ENCODE measurements at regions not wholly inside any gene's neighbourhood (a gene's known extent, or its start where the extent isn't known, plus 50 kb on each side); places are given as distances from the start of the nearest gene placed in this dataset.
A peak's percentile ranks its signal among the peaks of the same experiment; 100 is the strongest.
"Not testable (repeated sequence)": the region's sequence is repeated elsewhere in the genome, so short reads cannot be mapped to it uniquely, and the experiment has no call there.

DNA sequence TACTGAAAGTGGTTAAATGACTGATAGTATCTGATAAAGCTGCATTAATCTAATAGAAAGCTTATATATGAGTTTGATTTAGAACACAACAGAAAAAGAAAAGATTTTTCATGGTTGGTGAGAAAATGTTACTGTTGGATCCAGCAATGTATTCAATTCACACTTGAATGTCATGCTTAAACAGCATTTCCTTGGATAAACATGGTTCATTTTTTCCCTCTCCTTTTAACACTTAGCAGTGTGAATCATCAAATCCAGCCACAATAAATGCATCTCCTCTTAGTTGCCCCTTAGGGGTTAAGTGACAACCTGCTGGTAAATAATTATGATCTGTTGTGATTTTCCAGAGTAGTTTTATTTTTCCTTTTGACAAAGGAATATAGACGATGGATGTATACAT is 74.9 kb upstream of the GRIP1 start:
- ChIA-PET POLR2A (no interaction called here), CTCF (no interaction called here)
- H3K36me3 Mint-ChIP-seq (ENCODE audit: low read depth): no peaks in the 10 kb centered on the region
- peaks cover 8% of the 10 kb centered on the region for H3K27me3 Mint-ChIP-seq
- DNase-seq: no peak
- H3K9me3 Mint-ChIP-seq: peaks cover 5% of the 10 kb centered on the region
- peaks cover 9% of the 10 kb centered on the region for H3K4me1 Mint-ChIP-seq
- no peak overlapping the region for H3K27ac Mint-ChIP-seq
- no peak overlapping the region for H3K4me3 Mint-ChIP-seq

- peak; percentile 12 for DNase-seq
- Mint-ChIP-seq H3K27ac (no peak overlapping the region), H3K4me3 (no peak overlapping the region), H3K36me3 (ENCODE audit: low read depth) (no peaks in the 10 kb centered on the region), H3K4me1 (peaks cover 9% of the 10 kb centered on the region), H3K9me3 (peaks cover 8% of the 10 kb centered on the region), H3K27me3 (peaks cover 8% of the 10 kb centered on the region)
- ChIA-PET POLR2A (no interaction called here), CTCF (no interaction called here)
Observed at GRCh38 chr12:66755727-66756395, 77.0 kb upstream of the GRIP1 start.

- peaks cover 11% of the 10 kb centered on the region for H3K9me3 Mint-ChIP-seq
Observed at GRCh38 chr12:66756631-66757030, 77.8 kb upstream of the GRIP1 start.

DNA sequence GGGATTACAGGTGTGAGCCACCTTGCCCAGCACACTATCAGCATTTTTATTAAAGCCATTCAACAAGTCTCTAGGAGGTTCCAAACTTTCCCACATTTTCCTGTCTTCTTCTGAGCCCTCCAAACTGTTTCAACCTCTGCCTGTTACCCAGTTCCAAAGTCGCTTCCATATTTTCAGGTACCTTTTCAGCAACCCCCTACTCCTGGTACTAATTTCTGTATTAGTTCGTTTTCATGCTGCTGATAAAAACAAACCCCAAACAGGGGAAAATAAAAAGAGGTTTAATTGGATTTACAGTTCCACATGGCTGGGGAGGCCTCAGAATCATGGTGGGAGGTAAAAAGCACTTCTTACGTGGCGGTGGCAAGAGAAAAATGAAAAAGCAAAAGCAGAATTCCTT is 81.2 kb upstream of the GRIP1 start:
- POLR2A ChIA-PET; H3K27ac Mint-ChIP-seq; H3K27me3 Mint-ChIP-seq; H3K4me3 Mint-ChIP-seq; CTCF ChIA-PET; H3K36me3 Mint-ChIP-seq (ENCODE audit: low read depth); DNase-seq: not testable (repeated sequence)
- Mint-ChIP-seq H3K4me1 (peaks cover 11% of the 10 kb centered on the region), H3K9me3 (peaks cover 11% of the 10 kb centered on the region)

More at GRCh38 chr12:66756631-66757030, 77.8 kb upstream of the GRIP1 start:
- Mint-ChIP-seq H3K4me3 (no peak overlapping the region), H3K36me3 (ENCODE audit: low read depth) (no peaks in the 10 kb centered on the region), H3K27me3 (peaks cover 5% of the 10 kb centered on the region), H3K27ac (no peak overlapping the region), H3K4me1 (peaks cover 9% of the 10 kb centered on the region)
- ChIA-PET CTCF (no interaction called here), POLR2A (no interaction called here)
- no peak for DNase-seq

DNA sequence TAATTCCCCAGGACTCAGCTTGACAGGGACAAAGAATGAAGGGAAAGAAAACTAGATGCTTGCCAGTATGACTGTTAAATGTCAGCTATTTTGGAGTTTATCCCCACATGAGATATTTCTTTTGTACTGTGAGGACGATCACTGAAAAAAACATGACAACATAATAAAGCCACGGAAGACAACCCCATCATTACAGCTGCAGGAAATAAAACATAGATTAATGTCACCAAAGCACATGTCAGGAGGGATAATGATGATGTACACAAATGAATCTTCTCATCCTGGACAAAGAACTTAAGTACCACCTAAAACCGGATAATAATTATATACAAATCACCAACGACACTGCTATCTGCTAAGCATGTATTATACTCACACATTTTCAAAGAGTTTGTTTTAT is 84.6 kb upstream of the GRIP1 start:
- Mint-ChIP-seq H3K9me3 (peaks cover 8% of the 10 kb centered on the region), H3K4me1 (peaks cover 27% of the 10 kb centered on the region), H3K27me3 (peaks cover 9% of the 10 kb centered on the region), H3K4me3 (no peak overlapping the region), H3K36me3 (ENCODE audit: low read depth) (no peaks in the 10 kb centered on the region), H3K27ac (no peak overlapping the region)
- CTCF ChIA-PET: no interaction called here
- DNase-seq: no peak
- POLR2A ChIA-PET: no interaction called here

GRCh38 chr12:66765204-66765603 is 86.3 kb upstream of the GRIP1 start:
- Mint-ChIP-seq H3K27me3 (peaks cover 10% of the 10 kb centered on the region), H3K4me3 (no peak overlapping the region), H3K36me3 (ENCODE audit: low read depth) (no peaks in the 10 kb centered on the region), H3K4me1 (peaks cover 27% of the 10 kb centered on the region), H3K9me3 (peaks cover 6% of the 10 kb centered on the region), H3K27ac (no peak overlapping the region)
- CTCF ChIA-PET: interaction anchor here (1.2 to 1.4 kb wide), 2 partner anchors 20 to 28 kb away, joined by 4 read pairs; no protein-coding TSS in a partner anchor
- no peak for DNase-seq
- POLR2A ChIA-PET: interaction anchor here (0.8 kb wide), 1 partner anchor 9 kb away, joined by 3 read pairs; no protein-coding TSS in a partner anchor

DNA sequence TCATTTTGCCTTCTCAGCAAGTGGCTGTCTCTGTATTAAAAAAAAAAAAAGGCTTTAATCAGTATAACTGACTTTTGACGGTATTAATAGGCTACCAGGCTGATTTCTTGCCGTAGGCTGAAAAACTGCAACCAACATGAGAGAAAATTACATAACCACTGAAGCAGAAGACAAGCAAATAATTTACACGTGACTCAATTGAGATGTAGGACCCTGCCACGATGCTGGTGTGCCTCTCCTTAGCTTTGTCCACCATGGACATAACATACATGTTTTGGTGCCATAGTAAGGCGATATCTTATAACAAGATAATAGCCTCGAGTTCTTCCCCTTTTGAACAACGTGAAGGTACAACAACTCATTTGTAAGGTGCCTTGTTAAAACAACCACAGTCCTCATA is 88.7 kb upstream of the GRIP1 start:
- peaks cover 27% of the 10 kb centered on the region for H3K4me1 Mint-ChIP-seq
- peaks cover 6% of the 10 kb centered on the region for H3K27me3 Mint-ChIP-seq
- ChIA-PET CTCF (no interaction called here), POLR2A (no interaction called here)
- no peak overlapping the region for H3K27ac Mint-ChIP-seq
- no peaks in the 10 kb centered on the region for H3K36me3 Mint-ChIP-seq (ENCODE audit: low read depth)
- no peak overlapping the region for H3K4me3 Mint-ChIP-seq
- no peak for DNase-seq
- H3K9me3 Mint-ChIP-seq: peaks cover 2% of the 10 kb centered on the region

DNA sequence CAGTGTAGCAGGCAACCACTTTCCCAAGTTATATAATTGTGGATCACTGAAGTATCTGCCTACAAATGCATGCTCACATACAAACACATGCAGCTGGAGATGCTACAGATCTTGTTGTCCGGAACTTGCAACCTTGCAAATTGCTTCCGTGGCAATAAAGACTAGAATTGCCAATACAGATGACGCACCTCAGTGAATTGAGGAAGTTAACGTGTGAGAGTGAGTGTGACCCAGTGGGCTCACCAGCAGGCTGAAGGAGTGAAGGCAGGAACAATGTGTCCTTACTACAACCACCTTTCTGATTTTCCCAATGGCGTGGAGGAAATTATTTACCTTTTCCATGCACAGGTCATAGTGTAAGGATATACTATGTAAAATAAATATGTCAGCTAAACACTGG is 89.4 kb upstream of the GRIP1 start:
- peaks cover 3% of the 10 kb centered on the region for H3K27me3 Mint-ChIP-seq
- DNase-seq: no peak
- no peak overlapping the region for H3K4me3 Mint-ChIP-seq
- H3K27ac Mint-ChIP-seq: no peak overlapping the region
- ChIA-PET POLR2A (no interaction called here), CTCF (no interaction called here)
- peaks cover 4% of the 10 kb centered on the region for H3K36me3 Mint-ChIP-seq (ENCODE audit: low read depth)
- H3K9me3 Mint-ChIP-seq: peaks cover 2% of the 10 kb centered on the region
- H3K4me1 Mint-ChIP-seq: peaks cover 27% of the 10 kb centered on the region

- DNase-seq: no peak
- ChIA-PET POLR2A (no interaction called here), CTCF (no interaction called here)
- Mint-ChIP-seq H3K4me3 (no peak overlapping the region), H3K9me3 (peaks cover 9% of the 10 kb centered on the region), H3K4me1 (peaks cover 40% of the 10 kb centered on the region), H3K27ac (no peak overlapping the region), H3K27me3 (peaks cover 29% of the 10 kb centered on the region), H3K36me3 (ENCODE audit: low read depth) (peaks cover 14% of the 10 kb centered on the region)
Observed at GRCh38 chr12:66774929-66775328, 96.1 kb upstream of the GRIP1 start.

DNA sequence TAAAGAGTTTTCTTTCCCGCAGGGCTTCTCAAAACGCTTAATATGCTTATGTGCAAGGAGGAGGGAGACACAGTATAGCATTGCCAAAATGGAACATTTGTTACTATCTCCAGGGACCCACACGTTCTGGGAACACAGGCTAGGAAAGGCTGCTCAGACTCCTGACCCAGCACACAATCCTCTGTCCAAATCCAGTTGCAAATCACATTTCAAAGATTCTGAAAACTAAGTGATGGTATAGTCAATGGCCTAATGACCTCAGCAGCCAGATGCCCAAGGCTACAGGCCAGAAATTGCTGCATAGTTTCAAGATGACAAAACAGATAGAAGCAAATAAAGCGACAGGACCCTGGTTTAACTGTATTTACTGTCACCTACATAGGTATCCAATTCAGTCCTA is 97.0 kb upstream of the GRIP1 start:
- ChIA-PET CTCF (no interaction called here), POLR2A (no interaction called here)
- peaks cover 40% of the 10 kb centered on the region for H3K4me1 Mint-ChIP-seq
- DNase-seq: no peak
- H3K27me3 Mint-ChIP-seq: peaks cover 37% of the 10 kb centered on the region
- H3K36me3 Mint-ChIP-seq (ENCODE audit: low read depth): peaks cover 17% of the 10 kb centered on the region
- no peak overlapping the region for H3K27ac Mint-ChIP-seq
- H3K9me3 Mint-ChIP-seq: peaks cover 13% of the 10 kb centered on the region
- H3K4me3 Mint-ChIP-seq: no peak overlapping the region

- ChIA-PET POLR2A (no interaction called here), CTCF (no interaction called here)
- Mint-ChIP-seq H3K4me3 (peak overlapping the region; percentile 42), H3K9me3 (peaks cover 13% of the 10 kb centered on the region), H3K4me1 (peaks cover 41% of the 10 kb centered on the region), H3K36me3 (ENCODE audit: low read depth) (peaks cover 19% of the 10 kb centered on the region), H3K27me3 (peaks cover 43% of the 10 kb centered on the region), H3K27ac (peak overlapping the region; percentile 83)
- peak; percentile 83 for DNase-seq
Observed at GRCh38 chr12:66776974-66777373, 98.1 kb upstream of the GRIP1 start.

DNA sequence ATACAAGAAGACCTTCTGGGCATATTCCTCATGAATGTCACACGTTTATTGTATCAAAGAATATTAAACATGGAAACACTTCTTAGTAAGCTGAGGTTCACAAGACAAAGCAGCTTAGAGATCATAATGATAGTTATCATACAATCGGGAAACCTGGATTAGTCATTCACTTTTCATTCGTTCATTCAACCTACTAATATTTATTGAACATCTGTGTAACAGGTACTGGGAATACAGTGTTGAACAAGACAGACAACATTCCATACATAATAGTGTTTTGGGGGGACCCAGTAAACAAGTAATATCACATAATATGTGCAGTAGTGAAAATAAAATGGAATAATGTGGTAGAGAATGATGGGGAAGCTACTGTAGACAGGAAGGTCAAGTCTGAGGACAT is 100.6 kb upstream of the GRIP1 start:
- Mint-ChIP-seq H3K36me3 (ENCODE audit: low read depth) (peaks cover 15% of the 10 kb centered on the region), H3K27ac (no peak overlapping the region), H3K9me3 (peaks cover 10% of the 10 kb centered on the region), H3K27me3 (peaks cover 41% of the 10 kb centered on the region), H3K4me3 (no peak overlapping the region), H3K4me1 (peaks cover 39% of the 10 kb centered on the region)
- no peak for DNase-seq
- ChIA-PET CTCF (no interaction called here), POLR2A (no interaction called here)

DNA sequence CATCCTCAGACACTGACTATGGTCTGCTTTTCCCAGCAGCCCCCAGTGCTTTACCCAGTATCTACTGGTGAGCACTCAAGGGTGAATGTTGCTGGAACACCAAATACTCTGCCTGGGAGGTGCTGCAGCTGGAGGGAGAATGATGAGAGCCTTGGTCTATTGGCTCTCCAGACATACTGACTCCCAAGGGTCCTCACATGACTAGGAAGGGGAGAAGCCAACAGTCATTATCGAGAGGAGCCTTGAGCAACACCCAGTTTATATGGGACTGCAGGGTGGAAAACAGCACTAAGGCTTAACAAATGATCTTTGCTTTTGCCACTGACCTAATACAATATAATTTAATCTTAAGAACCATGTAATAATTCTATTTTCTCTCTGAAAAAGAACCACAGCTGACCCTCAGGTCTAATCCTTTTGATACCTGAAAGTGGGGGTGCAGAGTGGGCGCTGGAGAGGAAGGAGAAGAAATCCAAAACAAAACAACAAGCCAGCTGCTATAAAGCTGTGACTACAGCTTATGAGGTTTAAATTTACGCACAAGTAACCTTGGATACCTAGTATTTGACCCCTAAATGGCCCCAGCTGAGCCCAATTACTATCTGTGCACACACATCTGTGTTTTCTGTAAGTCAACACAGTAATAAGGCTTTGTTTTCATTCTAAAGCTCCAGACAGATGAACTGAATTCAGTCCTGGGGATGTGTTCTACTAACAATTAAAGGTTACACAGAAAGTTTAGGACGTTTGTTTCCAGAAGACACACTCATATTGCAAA is 107.8 kb upstream of the GRIP1 start:
- H3K9me3 Mint-ChIP-seq: no peaks in the 10 kb centered on the region
- CTCF ChIA-PET: no interaction called here
- peaks cover 1% of the 10 kb centered on the region for H3K4me1 Mint-ChIP-seq
- H3K27me3 Mint-ChIP-seq: peaks cover 35% of the 10 kb centered on the region
- no peak overlapping the region for H3K4me3 Mint-ChIP-seq
- H3K27ac Mint-ChIP-seq: no peak overlapping the region
- DNase-seq: no peak
- POLR2A ChIA-PET: no interaction called here
- H3K36me3 Mint-ChIP-seq (ENCODE audit: low read depth): peaks cover 1% of the 10 kb centered on the region

GRCh38 chr12:66799551-66799950 is 120.7 kb upstream of the GRIP1 start:
- CTCF ChIA-PET: no interaction called here
- Mint-ChIP-seq H3K27ac (no peak overlapping the region), H3K27me3 (peaks cover 25% of the 10 kb centered on the region), H3K4me3 (no peak overlapping the region), H3K4me1 (peaks cover 4% of the 10 kb centered on the region), H3K36me3 (ENCODE audit: low read depth) (no peaks in the 10 kb centered on the region), H3K9me3 (no peaks in the 10 kb centered on the region)
- POLR2A ChIA-PET: no interaction called here
- no peak for DNase-seq

Measured in activated CD4-positive, alpha-beta T cell treated with anti-CD3 and anti-CD28 coated beads, Interleukin-2, amount 10 ng/mL, durations not matched to agents 7 days and 5 days (primary cell).